PC-3 (cell line): ENCODE measurements at regions not wholly inside any gene's neighbourhood (a gene's known extent, or its start where the extent isn't known, plus 50 kb on each side); places are given as distances from the start of the nearest gene placed in this dataset.

ENCODE experiments used
- EZH2 ChIP-seq: fragments of 300-600 bp; sonication (generic); IDR thresholded peaks from one replicate; pipeline ENCODE4 v1.6.1; 2017; ENCODE audit warnings: antibody characterized with exemption, mild to moderate bottlenecking, low read length; ENCODE audit not compliant: unreplicated experiment
- TF ChIP-seq, protein P1 (sequence below): fragments of 300-600 bp; sonication (generic); conservative IDR thresholded peaks from 2 replicates; pipeline ENCODE4 v1.5.1; 2017; ENCODE audit warnings: antibody characterized with exemption, low read depth, mild to moderate bottlenecking, low read length

- TF ChIP-seq, protein P1, sequence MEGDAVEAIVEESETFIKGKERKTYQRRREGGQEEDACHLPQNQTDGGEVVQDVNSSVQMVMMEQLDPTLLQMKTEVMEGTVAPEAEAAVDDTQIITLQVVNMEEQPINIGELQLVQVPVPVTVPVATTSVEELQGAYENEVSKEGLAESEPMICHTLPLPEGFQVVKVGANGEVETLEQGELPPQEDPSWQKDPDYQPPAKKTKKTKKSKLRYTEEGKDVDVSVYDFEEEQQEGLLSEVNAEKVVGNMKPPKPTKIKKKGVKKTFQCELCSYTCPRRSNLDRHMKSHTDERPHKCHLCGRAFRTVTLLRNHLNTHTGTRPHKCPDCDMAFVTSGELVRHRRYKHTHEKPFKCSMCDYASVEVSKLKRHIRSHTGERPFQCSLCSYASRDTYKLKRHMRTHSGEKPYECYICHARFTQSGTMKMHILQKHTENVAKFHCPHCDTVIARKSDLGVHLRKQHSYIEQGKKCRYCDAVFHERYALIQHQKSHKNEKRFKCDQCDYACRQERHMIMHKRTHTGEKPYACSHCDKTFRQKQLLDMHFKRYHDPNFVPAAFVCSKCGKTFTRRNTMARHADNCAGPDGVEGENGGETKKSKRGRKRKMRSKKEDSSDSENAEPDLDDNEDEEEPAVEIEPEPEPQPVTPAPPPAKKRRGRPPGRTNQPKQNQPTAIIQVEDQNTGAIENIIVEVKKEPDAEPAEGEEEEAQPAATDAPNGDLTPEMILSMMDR, result no peak
- TF ChIP-seq EZH2, result no peak
Measured at GRCh38 chr2:236857781-236858180, 227.9 kb upstream of the COPS8 start.
